Sciatic nerve (tissue), 2 donors: ENCODE measurements at regions not wholly inside any gene's neighbourhood (a gene's known extent, or its start where the extent isn't known, plus 50 kb on each side); places are given as distances from the start of the nearest gene placed in this dataset.

Experiments used
- ATAC-seq: fragments of 200-7000 bp; cut with Tn5 transposase; one replicate; pipeline ENCODE4 v1.9.1; 2020; ENCODE audit warnings: mild to moderate bottlenecking, moderate library complexity
- DNase-seq: peaks from one replicate; pipeline ENCODE4 v3.0.0-alpha.2; 2020; ENCODE audit warnings: low spot score
- intact Hi-C: fragments of 100-400 bp; cut with DNase I; formaldehyde crosslinking; loops from one replicate; pipeline ENCODE4 v1.14.2; 2022
- donor health status: DM: no; HTN: no; CAD: no.
- donor health status: DM: no; HTN: no; CAD: no.

DNA sequence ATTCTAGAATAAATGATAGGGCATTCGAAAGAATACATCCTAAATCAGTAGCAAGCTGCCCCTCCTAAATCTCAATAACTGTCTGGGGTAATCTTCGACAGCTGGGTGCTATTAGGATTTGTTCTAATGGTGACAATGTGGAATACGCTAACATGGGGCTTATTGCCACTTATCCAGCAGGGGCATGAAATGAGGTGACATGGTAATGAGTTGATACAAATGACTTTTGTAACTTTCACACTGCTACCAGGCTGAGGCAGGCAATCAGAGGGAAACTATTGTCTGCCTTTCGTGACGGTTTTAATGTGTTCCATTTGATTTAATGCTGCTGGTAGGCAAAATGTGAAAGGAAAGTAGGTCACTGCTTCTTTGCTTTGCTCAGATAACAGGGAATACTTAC is 1047.4 kb upstream of the PABPC4L start:
- no peak for DNase-seq
- intact Hi-C loops: no loop called here
- ATAC-seq: no peak

DNA sequence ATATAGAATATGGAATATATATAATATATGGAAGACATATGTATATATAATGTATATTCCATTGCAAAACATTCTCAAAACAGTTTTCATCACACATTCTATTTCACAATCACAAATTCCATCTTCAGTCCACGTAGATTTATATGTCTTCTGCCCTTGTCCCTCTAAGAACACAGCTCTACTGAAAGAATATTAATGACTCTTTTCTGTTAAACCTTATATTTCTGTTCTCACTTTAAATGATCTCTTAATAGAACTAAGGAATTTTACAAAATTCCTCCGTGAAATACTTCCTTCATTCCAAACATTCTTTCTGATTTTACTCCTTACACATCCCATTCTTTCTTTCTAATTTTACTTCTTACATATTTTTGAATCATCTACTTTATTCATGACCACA is 1043.1 kb upstream of the PABPC4L start:
- DNase-seq (no peak), ATAC-seq (no peak)
- intact Hi-C loops: no loop called here

- intact Hi-C loops: no loop called here
- DNase-seq (no peak), ATAC-seq (no peak)
These were observed 1042.5 kb upstream of the PABPC4L start for GRCh38 chr4:135244056-135244455.

DNA sequence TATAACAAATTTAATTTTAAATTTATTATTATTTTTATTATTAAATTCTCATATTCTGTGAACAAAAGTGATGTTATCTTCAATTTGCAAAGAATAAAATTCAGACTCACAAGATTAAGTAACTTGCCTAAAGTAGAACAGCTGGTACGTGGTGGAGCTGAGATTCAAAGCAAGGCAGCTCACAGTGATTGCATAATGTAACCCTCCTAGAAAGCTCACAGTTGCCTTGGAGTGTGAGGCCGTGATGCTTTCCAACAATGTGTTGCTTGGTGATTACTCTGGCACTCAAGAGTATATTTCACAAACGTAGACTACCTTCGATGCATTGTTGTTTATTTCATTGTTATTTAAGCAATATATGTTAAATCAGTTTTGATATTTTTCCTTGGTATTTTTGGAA is 1039.2 kb upstream of the PABPC4L start:
- ATAC-seq: no peak
- intact Hi-C loops: no loop called here
- DNase-seq: no peak

DNA sequence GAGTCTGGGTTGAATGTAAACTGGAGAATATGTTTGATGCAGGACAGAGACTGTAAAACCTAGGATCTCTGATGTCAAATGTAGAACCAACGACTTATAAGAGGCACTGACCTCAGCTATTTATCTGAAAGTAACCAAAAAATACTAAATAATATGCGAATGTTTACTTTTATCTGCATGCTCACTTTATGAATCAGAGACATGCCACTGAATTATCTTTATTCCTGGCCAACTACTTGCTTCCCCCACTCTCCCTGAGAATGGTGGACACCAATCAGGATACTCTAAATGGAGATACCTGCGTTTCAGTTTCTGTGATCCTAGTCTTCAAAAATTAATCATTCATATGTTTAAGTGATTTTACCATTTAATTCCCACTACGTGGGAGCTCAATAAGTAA is 1038.4 kb upstream of the PABPC4L start:
- no peak for DNase-seq
- no peak for ATAC-seq
- intact Hi-C loops: no loop called here

DNA sequence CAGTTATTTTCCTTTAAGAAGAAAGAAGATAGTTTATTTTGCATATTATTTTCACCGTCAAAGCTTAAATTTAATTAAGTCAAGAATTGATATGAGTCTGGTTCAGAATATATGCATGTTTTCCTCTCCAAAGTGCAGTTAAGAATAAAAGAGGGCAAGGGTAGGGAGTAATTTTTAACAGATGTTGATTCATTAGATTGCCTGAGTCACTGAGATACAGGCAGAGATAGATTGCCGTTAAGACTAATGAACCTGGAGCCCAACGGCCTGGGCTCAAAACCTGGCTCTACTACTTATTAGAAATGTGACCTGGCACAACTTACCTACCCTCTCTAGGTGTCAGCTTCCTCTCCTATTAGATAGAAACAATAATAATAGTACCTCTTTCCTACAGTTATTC is 1037.4 kb upstream of the PABPC4L start:
- no peak for ATAC-seq
- intact Hi-C loops: no loop called here
- no peak for DNase-seq

- no peak for ATAC-seq
- DNase-seq: no peak
- intact Hi-C loops: no loop called here
These were observed 1034.5 kb upstream of the PABPC4L start for GRCh38 chr4:135236048-135236447.

DNA sequence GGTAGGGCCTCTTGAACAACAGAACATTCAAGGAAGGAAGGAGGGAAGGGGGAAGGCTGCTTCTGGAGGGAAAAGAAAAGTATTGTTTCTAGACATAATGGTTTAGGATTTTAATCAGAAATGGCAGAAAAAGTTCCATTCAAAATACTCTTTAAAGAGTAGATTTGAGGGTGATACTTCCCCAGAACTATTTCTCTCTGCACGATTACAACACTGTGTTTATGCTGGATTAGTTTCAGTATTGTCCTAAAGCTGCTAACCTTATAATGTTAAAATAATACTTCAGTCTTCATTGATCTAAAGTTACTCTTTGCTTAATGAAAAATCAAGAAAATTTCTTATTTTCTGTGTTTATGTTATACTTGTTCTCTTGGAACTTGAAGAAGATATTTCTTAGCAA is 1026.3 kb upstream of the PABPC4L start:
- intact Hi-C loops: no loop called here
- DNase-seq (no peak), ATAC-seq (no peak)

DNA sequence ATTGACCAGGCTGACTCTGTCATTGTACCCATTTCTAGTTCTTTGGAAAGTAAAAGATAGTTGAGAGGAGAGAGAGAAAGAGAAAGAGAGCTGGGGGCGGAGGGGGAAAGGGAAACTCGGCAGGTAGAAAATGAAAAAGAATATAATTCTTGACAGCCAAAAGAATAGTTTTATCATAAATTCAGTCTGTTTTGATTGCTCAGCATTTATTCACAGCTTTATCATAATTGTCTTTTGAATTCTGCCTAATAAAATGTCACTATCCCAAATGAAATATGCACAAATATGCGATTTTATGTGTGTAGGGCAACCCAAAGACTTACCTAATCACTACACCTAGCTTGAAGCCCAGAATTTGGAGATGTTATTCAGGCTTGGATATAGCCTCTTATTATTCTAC is 1024.0 kb upstream of the PABPC4L start:
- ATAC-seq (no peak), DNase-seq (no peak)
- intact Hi-C loops: no loop called here

DNA sequence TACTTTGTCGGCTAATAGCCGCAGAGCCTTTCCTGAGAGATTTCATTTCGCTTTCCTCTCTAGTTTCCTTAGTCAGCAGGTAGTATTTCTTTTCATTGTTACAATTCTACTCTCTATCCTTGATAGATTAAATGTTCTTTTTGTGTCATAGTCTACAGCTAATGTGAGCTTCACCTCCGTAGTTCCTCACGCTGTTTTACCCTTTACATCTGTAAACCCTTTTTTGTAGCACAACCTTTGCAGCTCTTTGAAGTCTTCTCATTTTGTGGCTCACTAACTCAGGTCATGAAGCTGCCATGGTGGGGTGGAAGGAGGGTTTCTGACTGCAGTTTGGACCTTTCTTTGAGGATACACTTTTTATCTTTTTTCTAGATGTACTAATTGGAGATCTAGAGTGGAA is 1008.8 kb upstream of the PABPC4L start:
- DNase-seq: no peak
- no peak for ATAC-seq
- intact Hi-C loops: no loop called here

DNA sequence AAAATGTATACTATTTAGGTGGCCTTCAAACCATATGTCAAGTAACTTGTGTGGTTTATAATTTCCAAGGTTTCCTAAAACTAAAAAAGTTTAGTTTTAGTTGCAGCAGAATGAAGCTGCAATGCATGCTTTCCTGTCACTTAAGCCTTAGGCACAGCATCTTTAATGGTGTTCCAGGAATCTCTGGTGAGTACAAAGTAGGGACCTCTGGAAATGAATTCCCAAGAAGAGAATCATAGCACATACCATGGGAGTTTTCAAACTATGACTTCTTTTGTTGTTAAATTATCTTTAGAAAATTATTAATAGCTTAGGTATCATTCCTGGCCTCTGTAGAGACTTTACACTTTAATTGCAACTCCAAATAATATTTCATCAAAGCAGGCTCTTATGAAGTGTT is 1005.9 kb upstream of the PABPC4L start:
- DNase-seq (no peak), ATAC-seq (no peak)
- intact Hi-C loops: no loop called here

DNA sequence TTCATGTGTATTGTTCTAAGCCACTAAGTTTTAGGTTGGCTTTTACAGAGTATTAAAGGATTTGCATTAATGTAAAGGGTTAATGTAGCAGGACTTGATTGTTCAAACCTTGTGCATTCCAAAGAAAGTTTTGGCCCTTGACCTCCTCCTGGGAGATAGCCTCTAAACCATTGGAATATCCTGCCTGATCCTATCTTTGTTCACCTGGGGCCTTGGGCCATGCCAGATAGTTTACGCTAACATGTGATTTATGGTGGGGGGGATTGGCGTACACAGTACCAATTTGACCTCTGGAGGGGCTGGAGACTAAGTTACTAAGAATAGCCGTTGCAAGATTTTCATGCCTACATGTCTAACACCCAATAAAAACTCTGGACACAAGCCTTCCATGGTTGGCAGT is 1002.7 kb upstream of the PABPC4L start:
- no peak for DNase-seq
- ATAC-seq: no peak
- intact Hi-C loops: no loop called here

GRCh38 chr4:135201081-135201480 is 999.5 kb upstream of the PABPC4L start:
- DNase-seq: no peak
- intact Hi-C loops: no loop called here
- no peak for ATAC-seq

DNA sequence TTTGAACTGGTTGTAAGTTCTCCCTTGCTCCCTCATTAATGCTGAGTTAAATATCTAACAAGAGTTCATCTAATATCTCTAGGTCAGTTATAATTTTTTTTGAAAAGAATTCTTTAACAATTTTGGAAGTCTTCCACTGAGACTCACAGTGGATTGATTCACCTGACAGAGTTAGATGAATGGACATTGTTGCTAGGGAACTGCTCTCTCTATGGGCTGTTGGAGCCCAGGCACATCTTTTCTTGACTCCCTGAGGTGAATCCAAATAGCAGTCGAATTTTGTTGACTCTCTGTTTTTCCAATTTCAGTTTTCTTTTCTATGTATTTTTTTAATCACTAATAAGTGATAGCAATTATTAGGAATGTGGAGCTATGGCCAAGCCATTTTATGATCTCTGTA is 996.1 kb upstream of the PABPC4L start:
- ATAC-seq: no peak
- intact Hi-C loops: no loop called here
- DNase-seq: no peak

DNA sequence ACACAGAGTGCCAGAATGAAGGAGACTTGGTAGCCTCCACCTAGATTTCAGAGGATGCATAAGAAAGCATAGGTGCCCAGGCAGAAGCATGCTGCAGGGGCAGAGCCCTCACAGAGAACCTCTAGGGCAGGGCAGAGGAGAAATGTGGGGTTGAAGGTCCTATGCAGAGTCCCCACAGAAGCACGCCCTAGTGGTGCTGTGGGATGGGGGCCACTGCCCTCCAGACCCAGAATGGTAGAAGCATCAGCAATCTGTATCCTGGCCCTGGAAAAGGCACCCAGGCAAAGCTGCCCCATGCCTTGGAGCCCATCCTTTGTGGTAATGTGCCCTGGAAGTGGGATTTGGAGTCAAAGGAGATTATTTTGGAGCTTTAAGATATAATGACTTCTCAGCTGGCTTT is 992.9 kb upstream of the PABPC4L start:
- intact Hi-C loops: no loop called here
- ATAC-seq: no peak
- no peak for DNase-seq

GRCh38 chr4:135192751-135193535 is 991.4 kb upstream of the PABPC4L start:
- intact Hi-C loops: no loop called here
- DNase-seq (no peak), ATAC-seq (no peak)

GRCh38 chr4:135191596-135191995 is 990.0 kb upstream of the PABPC4L start:
- DNase-seq (no peak), ATAC-seq (no peak)
- intact Hi-C loops: no loop called here

GRCh38 chr4:135186002-135186401 is 984.4 kb upstream of the PABPC4L start:
- DNase-seq (no peak), ATAC-seq (no peak)
- intact Hi-C loops: no loop called here

- DNase-seq: no peak
- ATAC-seq: no peak
These were observed 983.7 kb upstream of the PABPC4L start for GRCh38 chr4:135185256-135185655.

GRCh38 chr4:135184715-135185114 is 983.1 kb upstream of the PABPC4L start:
- DNase-seq: no peak
- ATAC-seq: no peak
- intact Hi-C loops: no loop called here

More at GRCh38 chr4:135185256-135185655, 983.7 kb upstream of the PABPC4L start:
- intact Hi-C loops: no loop called here

DNA sequence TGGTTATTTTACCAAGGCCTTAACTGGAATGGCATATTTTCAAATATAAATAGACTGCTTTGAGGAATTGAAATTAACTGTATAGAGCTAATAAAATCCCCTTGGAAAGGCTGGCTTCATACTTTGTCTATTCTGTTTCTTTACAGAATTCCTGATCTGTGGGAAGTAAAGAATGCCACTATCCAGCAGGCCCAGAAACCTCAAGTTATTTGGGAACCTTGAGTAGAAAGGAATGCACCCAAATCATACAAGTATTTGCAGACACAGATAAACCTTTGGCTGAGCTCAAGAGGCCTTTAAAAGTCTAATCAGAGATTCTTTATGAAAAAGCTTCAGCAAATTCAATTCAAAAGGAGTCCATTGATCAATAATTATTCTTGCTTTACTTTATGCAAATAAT is 975.7 kb upstream of the PABPC4L start:
- no peak for DNase-seq
- intact Hi-C loops: no loop called here
- ATAC-seq: no peak
